ENCODE measurements at regions not wholly inside any gene's neighbourhood (a gene's known extent, or its start where the extent isn't known, plus 50 kb on each side); places are given as distances from the start of the nearest gene placed in this dataset.
A peak's percentile ranks its signal among the peaks of the same experiment; 100 is the strongest.

DNA sequence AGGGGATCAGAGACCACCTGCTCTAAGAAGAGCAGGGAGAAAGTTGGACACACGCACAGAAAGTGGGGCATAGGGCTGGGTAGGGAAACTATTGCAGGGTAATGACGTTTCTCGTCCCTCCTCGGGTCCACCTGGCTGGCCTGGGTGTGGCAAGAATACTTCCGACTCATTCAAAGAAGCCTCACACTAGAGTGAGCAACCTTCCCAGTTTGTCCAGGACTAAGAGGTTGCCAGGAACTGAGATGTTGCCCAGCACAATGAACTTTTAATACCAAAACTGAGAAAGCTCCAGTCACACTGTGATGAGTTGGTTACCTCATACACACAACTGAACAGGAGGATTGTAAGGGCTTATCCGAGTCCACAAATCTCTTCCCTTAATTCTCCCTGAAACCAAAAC lies 74.5 kb upstream of the ADGRF1 start:
- Mint-ChIP-seq H3K27ac (no peak overlapping the region), H3K36me3 (ENCODE audit: low read depth) (no peaks in the 10 kb centered on the region), H3K9me3 (no peaks in the 10 kb centered on the region), H3K4me3 (no peak overlapping the region), H3K4me1 (no peaks in the 10 kb centered on the region), H3K27me3 (peaks cover 4% of the 10 kb centered on the region)
- ATAC-seq (replicated peaks), result no peak

DNA sequence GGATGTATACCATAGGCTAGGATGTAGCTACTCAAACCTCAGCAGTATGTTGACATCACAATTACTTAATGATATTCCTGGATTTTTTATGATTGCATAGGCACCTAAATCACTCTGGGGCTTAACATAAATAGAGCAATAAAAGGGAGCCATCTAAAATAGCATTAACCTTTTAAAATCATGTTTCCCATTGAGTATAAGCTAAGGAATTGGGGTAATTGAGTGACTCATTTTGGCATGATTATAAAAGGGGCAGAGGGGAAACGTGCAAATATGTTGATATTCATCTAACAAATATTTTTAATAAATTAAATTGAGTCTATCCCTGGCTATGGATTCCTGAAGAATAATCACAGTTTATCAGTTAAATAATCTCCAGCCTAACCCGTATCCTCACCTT lies 74.0 kb upstream of the ADGRF1 start:
- Mint-ChIP-seq H3K27ac (no peak overlapping the region), H3K4me3 (no peak overlapping the region), H3K4me1 (no peaks in the 10 kb centered on the region), H3K36me3 (ENCODE audit: low read depth) (no peaks in the 10 kb centered on the region), H3K9me3 (no peaks in the 10 kb centered on the region), H3K27me3 (peaks cover 4% of the 10 kb centered on the region)
- ATAC-seq (replicated peaks), result no peak

DNA sequence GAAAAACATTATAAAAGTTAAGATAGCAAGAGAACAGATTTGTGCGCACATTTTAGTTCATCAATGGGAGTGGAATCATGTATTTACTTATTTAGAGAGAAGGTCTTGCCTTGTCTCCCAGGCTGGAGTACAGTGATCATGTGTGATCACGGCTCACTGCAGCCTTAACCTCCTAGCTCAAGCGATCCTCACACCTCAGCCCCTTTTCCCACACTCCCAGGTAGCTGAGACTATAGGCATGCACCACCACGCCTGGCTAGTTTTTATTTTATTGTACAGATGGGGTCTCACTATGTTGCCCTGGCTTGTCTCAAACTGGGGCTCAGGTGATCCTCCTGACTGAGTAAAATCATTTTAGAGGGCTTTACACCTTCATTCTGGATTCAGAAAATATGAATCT lies 72.3 kb upstream of the ADGRF1 start:
- Mint-ChIP-seq H3K36me3 (ENCODE audit: low read depth) (no peaks in the 10 kb centered on the region), H3K27me3 (peaks cover 4% of the 10 kb centered on the region), H3K27ac (no peak overlapping the region), H3K4me3 (no peak overlapping the region), H3K4me1 (no peaks in the 10 kb centered on the region), H3K9me3 (no peaks in the 10 kb centered on the region)
- no peak for ATAC-seq (replicated peaks)

DNA sequence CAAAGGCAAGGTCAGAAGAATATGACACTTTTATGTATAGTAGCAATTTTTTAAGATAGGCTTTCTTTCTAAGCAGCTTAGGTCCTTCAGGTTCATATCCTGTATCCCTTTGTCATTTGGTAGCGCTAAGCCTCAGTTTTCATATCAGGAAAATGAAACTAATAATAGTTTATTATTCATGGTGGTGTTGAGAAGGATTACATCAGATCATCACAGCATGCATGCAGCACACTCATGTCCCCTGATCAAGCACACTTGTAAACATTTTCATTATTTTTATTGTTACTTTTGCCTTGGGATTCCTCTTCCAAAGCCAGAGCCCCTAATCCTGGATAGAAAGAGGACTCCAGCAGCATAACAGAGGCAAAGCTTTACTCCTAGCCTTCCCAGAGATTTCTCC lies 70.2 kb upstream of the ADGRF1 start:
- peaks cover 8% of the 10 kb centered on the region for H3K27me3 Mint-ChIP-seq
- H3K36me3 Mint-ChIP-seq (ENCODE audit: low read depth), result no peaks in the 10 kb centered on the region
- no peaks in the 10 kb centered on the region for H3K4me1 Mint-ChIP-seq
- H3K27ac Mint-ChIP-seq, result no peak overlapping the region
- H3K4me3 Mint-ChIP-seq, result no peak overlapping the region
- no peak for ATAC-seq (replicated peaks)
- no peaks in the 10 kb centered on the region for H3K9me3 Mint-ChIP-seq

DNA sequence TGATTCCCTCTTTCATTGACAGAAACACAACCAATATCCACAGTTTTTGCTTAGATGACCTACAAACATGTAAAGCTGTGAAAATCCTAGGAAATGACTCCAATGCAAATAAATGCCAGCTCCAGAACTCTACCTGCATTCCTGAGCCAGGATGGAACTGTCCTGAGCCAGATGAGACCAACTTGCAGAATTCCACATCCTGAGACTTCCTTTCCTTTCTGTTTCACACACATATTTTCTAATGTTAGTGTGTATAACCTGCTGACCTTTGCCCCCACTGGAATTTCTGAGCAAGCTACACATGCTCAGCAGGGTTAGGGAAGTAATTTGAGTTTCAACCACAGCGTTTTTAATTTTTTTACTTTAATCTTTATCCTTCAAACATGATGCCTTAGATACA lies 69.6 kb upstream of the ADGRF1 start:
- Mint-ChIP-seq H3K36me3 (ENCODE audit: low read depth) (no peaks in the 10 kb centered on the region), H3K27me3 (peaks cover 7% of the 10 kb centered on the region), H3K9me3 (no peaks in the 10 kb centered on the region), H3K27ac (no peak overlapping the region), H3K4me3 (no peak overlapping the region), H3K4me1 (no peaks in the 10 kb centered on the region)
- ATAC-seq (replicated peaks), result no peak

DNA sequence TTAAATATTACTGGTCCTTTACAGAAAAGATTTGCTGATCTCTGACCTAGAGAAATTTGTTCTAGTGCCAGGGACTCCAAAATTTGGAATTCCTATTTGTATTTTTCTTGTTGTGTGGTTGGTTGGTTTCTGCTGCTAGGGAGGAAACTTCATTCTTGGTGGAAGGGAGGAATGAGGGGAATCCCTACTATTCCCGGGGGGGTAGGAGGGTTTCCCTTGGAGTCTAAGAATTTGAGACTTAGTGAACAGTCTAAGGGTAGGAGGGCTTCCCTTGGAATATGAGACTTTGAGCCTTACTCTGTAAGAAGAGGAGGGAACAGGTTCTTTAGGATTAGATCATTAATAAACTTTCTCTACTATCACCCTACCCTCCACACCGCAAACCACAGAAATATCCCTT lies 67.1 kb upstream of the ADGRF1 start:
- H3K9me3 Mint-ChIP-seq, result no peaks in the 10 kb centered on the region
- no peaks in the 10 kb centered on the region for H3K4me1 Mint-ChIP-seq
- peaks cover 7% of the 10 kb centered on the region for H3K27me3 Mint-ChIP-seq
- H3K36me3 Mint-ChIP-seq (ENCODE audit: low read depth), result no peaks in the 10 kb centered on the region
- ATAC-seq (replicated peaks), result no peak
- H3K4me3 Mint-ChIP-seq, result no peak overlapping the region
- H3K27ac Mint-ChIP-seq, result no peak overlapping the region

DNA sequence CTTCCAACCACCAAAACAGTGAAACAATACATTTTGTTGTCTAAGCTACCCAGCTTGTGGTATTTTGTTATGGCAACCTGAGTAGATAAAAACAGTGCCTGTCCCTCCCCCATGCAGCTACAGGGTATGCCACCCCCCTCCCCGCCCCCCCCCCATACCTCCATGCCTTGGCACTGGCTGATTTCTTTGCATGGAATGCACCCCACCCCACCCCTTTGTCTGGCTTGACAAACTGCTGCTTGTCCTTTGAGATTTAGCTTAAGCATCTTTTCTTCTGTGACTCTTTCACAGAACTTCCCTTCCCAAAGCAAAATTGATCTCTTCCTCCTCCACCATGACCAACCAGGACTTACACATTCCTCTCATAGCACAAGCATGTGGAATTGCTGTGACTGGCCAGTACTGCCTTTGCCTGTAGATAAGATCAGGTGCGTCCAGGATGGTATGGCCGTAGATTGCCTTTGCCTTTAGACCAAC lies 64.6 kb upstream of the ADGRF1 start:
- H3K9me3 Mint-ChIP-seq, result no peaks in the 10 kb centered on the region
- ATAC-seq (replicated peaks), result no peak
- H3K27me3 Mint-ChIP-seq, result peaks cover 13% of the 10 kb centered on the region
- H3K4me1 Mint-ChIP-seq, result no peaks in the 10 kb centered on the region
- H3K27ac Mint-ChIP-seq, result no peak overlapping the region
- H3K36me3 Mint-ChIP-seq (ENCODE audit: low read depth), result no peaks in the 10 kb centered on the region
- no peak overlapping the region for H3K4me3 Mint-ChIP-seq

DNA sequence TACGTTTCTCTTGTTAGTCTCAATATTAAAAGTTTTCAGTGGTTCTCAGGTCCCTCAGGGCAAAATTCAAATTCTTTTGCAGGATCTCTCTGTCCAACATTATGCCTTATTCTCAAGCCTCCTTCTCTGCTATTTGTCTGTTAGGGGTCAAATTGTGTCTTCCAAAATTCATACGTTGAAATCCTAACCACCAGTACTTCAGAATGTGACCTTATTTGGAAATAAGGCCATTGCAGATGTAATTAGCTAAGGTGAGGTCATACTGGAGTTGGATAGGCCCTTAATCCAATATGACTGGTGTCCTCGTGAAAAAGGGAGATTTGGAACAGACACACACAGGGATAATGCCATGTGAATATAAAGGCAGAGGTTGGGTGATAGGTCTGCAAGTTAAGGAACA lies 64.1 kb upstream of the ADGRF1 start:
- Mint-ChIP-seq H3K4me1 (no peaks in the 10 kb centered on the region), H3K9me3 (no peaks in the 10 kb centered on the region), H3K4me3 (no peak overlapping the region), H3K36me3 (ENCODE audit: low read depth) (no peaks in the 10 kb centered on the region), H3K27me3 (peaks cover 13% of the 10 kb centered on the region), H3K27ac (no peak overlapping the region)
- no peak for ATAC-seq (replicated peaks)

DNA sequence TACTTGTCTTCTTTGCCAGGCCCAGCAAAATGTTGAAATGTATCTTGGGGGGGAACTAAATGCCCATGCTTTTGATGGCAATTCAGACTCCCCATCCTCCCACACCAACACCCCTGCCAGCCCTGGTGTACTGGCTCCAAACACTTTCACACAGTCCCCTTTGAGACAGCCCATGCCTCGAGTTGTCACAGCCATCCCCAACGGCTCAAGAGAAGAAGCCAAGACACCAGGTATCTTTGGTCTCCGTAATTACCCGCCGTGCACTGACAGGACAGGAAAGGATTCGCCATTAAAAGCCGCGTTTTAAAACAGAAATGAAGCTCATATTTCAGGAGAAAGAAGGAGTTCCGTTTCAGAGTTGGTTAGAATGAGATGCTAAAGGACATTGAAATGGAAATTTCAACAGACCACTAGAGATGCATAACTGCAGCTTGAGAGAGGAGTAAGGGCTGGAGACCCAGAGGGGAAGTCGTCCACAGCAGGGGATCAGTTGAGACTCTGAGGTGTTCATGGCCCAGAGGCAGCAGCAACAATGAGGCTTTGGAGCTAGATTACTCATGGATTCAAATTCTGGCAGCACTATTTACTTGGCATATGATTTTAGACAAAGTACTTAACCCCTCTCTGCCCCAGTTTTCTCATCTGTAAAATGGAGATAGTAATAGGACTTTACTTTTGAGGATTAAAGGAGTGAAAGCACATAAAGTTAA lies 63.5 kb upstream of the ADGRF1 start:
- Mint-ChIP-seq H3K4me3 (no peak overlapping the region), H3K9me3 (no peaks in the 10 kb centered on the region), H3K27me3 (peaks cover 13% of the 10 kb centered on the region), H3K36me3 (ENCODE audit: low read depth) (no peaks in the 10 kb centered on the region), H3K4me1 (no peaks in the 10 kb centered on the region), H3K27ac (no peak overlapping the region)
- no peak for ATAC-seq (replicated peaks)

DNA sequence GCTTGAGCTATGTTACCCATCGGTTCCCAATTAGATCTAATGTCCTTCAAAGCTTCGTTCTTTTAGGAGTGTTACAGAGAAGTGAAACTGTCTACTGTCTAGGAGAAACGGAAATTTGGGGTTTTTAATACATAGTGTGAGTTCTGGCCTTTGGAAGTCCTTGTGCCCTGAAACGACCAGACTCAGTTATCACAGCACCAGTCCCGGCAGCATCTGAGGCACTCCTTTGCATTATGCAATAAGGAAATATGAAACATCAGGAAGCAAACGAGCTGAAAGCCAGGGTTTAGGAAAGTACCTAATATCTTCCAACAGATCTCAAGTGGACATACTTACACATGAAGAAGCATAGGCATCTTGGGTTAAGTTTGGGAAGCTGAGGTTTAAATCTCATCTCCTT lies 61.8 kb upstream of the ADGRF1 start:
- Mint-ChIP-seq H3K4me3 (no peak overlapping the region), H3K27ac (no peak overlapping the region), H3K36me3 (ENCODE audit: low read depth) (no peaks in the 10 kb centered on the region), H3K4me1 (no peaks in the 10 kb centered on the region), H3K27me3 (peaks cover 13% of the 10 kb centered on the region), H3K9me3 (no peaks in the 10 kb centered on the region)
- ATAC-seq (replicated peaks), result no peak

DNA sequence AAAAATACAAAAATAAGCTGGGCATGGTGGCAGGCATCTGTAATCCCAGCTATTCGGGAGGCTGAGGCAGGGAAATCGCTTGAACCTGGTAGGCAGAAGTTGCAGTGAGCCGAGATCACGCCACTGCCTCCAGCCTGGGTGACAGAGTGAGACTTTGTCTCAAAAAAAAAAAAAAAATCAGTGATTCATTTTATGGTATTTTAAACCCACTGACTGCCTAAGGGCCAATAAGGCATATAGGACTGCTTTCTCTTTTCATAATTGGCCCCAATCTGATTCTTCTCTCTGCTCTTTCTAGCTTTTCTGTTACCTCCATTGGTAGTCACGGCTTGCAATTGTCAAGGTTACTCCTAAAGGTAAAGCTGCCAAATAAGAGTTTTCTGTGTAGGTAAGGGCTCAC lies 60.2 kb upstream of the ADGRF1 start:
- Mint-ChIP-seq H3K27ac (no peak overlapping the region), H3K36me3 (ENCODE audit: low read depth) (no peaks in the 10 kb centered on the region), H3K4me3 (no peak overlapping the region), H3K9me3 (no peaks in the 10 kb centered on the region), H3K4me1 (no peaks in the 10 kb centered on the region), H3K27me3 (peaks cover 9% of the 10 kb centered on the region)
- no peak for ATAC-seq (replicated peaks)

DNA sequence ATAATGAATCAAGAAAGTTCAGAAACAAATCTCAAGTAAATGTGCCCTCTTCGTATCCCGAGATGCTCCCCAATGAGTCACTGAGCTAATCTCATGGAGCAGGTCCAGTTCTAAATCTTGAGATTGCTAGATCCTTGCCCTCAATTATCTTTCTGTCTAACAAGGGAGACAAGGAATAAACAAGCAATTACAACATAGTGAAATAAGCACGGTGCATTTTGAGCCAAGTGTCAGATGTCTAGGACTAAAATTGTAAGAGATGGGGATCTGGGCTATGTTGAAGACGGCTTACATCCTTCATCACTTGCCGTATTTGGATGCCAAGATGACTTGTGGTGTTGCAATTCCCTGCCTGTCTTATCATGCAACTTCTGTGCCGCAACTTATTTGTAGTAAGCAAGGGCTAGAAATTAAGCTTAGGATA lies 56.5 kb upstream of the ADGRF1 start:
- H3K9me3 Mint-ChIP-seq, result no peaks in the 10 kb centered on the region
- H3K27me3 Mint-ChIP-seq, result peaks cover 9% of the 10 kb centered on the region
- H3K4me3 Mint-ChIP-seq, result no peak overlapping the region
- H3K4me1 Mint-ChIP-seq, result no peaks in the 10 kb centered on the region
- no peaks in the 10 kb centered on the region for H3K36me3 Mint-ChIP-seq (ENCODE audit: low read depth)
- ATAC-seq (replicated peaks), result no peak
- no peak overlapping the region for H3K27ac Mint-ChIP-seq

DNA sequence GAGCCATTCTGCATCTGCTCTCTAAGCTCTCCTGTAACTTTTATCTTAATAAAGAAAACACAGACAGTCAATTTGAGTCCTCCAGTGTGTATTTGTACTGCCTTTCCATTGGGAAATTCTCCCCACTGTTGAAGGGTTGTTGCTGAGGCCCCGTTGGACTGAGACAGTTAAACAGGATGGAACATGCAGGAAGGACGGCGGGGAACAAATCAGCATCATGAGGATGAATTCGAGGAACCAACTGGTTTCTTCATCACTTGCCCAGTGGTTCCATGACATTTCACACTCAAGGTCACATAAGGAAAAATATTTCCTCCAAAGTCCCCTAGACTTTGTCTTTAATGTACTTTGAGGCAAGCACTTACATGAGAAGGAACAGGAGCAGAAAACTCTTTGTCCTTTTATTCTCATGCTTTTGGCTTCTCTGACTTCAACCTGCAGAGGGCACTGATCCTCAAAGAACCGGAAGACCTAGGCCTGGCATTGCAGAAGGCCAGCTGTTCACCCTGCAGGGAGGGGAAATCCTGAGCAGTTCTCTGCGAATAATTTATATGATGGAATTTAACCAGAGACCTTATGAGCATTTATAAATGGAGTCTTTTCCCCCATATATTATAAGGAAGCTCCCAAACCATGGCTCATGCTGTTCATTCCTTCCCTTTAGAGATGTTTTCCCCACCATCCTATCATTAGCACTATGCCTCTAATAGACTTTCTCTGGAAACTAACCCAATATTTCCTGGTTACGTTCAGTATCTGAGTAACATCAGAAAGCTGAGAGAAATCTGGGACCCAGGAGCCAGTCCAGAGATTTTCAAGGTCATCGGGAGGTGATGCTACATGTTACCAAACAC lies 55.2 kb upstream of the ADGRF1 start:
- no peak overlapping the region for H3K27ac Mint-ChIP-seq
- no peaks in the 10 kb centered on the region for H3K36me3 Mint-ChIP-seq (ENCODE audit: low read depth)
- H3K4me1 Mint-ChIP-seq, result no peaks in the 10 kb centered on the region
- ATAC-seq (replicated peaks), result peak; percentile 48
- peaks cover 3% of the 10 kb centered on the region for H3K27me3 Mint-ChIP-seq
- no peaks in the 10 kb centered on the region for H3K9me3 Mint-ChIP-seq
- H3K4me3 Mint-ChIP-seq, result no peak overlapping the region

DNA sequence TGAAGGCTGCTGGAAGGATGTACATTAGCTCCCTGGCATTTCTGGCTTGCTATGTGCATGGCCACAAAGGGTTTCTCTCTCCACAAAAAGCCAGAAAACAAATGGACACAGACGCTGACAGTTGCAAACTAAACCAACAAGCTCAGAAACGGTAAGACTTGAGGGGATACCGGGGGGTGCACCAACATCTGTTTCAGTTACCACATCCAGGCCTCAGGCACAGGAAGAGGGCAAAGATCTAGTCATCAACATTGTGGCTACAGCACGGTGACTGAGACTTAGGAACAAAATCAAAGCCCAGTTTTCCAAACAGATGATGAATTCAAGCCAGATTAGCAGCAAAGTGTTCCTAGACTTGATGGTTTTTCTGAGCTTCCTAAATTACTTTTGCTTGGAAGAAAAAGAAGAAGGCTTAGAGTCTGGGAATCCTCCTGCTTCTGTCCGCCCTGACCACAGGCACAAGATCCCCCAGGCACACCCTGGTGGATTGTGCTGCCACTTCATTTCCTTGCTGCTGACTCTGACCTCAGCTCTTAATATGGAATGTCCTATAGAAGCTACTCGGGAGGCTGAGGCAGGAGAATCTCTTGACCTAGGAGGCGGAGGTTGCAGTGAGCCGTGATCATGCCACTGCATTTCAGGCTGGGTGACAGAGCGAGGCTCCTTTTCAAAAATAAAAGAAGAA lies 54.2 kb upstream of the ADGRF1 start:
- no peak for ATAC-seq (replicated peaks)
- Mint-ChIP-seq H3K9me3 (no peaks in the 10 kb centered on the region), H3K36me3 (ENCODE audit: low read depth) (no peaks in the 10 kb centered on the region), H3K27me3 (peaks cover 3% of the 10 kb centered on the region), H3K4me1 (no peaks in the 10 kb centered on the region), H3K27ac (no peak overlapping the region), H3K4me3 (no peak overlapping the region)
